ENCODE measurements at regions not wholly inside any gene's neighbourhood (a gene's known extent, or its start where the extent isn't known, plus 50 kb on each side); places are given as distances from the start of the nearest gene placed in this dataset.

DNA sequence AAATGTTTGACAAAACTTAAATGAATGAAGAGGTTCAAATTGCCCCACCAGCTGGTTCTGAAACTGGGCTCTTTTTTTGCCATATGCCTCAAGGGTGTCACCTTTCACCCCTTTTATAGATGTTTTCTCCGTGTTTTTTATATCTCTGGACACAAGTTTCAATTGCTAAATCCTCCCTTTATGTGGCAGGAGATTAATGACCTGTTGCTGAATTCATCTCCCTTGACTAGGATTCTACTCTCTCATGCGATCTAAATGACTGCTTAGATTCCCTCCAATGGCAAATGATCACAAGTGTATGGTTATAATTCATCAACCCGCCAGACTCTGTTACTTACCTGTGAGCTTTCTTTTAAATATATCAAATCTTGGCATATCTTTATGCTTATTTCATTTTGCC lies 677.0 kb upstream of the POT1 start:
- TF ChIP-seq USF1 (IDR thresholded peaks at IDR 0.05) = no peak
- no peak for TF ChIP-seq TCF12 (IDR thresholded peaks at IDR 0.05; ENCODE audit: low read depth)
- no peak for TF ChIP-seq TAF1 (IDR thresholded peaks at IDR 0.05; ENCODE audit: low read depth)
- TF ChIP-seq, protein P1, sequence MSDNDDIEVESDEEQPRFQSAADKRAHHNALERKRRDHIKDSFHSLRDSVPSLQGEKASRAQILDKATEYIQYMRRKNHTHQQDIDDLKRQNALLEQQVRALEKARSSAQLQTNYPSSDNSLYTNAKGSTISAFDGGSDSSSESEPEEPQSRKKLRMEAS (IDR thresholded peaks at IDR 0.05) = no peak
- TF ChIP-seq YY1 (IDR thresholded peaks at IDR 0.05; ENCODE audit: low read depth) = no peak
- no peak for TF ChIP-seq RAD21 (IDR thresholded peaks at IDR 0.05; ENCODE audit: low read depth)
- TF ChIP-seq EP300 (IDR thresholded peaks at IDR 0.05; ENCODE audit: borderline replicate concordance) = no peak
- no peak for TF ChIP-seq ZBTB7A (IDR thresholded peaks at IDR 0.05; ENCODE audit: low read depth)
- TF ChIP-seq CEBPB (IDR thresholded peaks at IDR 0.05) = no peak

All from Ishikawa (cell line).